Keratinocyte (primary cell): ENCODE measurements at regions not wholly inside any gene's neighbourhood (a gene's known extent, or its start where the extent isn't known, plus 50 kb on each side); places are given as distances from the start of the nearest gene placed in this dataset.

Source experiments
- DNase-seq: peaks from one replicate; pipeline ENCODE4 v3.0.0-alpha.2; 2011; ENCODE audit warnings: low read depth, missing footprints, low spot score
- FAIRE-seq: peaks from 2 replicates; lab custom pipeline; 2011; peaks lifted over from hg19 to GRCh38; lab: Jason Lieb, UNC
- H2AFZ ChIP-seq: 2 replicates; pipeline ENCODE4 v1.6.0; 2012; ENCODE audit warnings: low read length, control low read depth, inconsistent platforms; ENCODE audit not compliant: control insufficient read depth
- H3K27ac ChIP-seq: 2 replicates; pipeline ENCODE4 v1.5.1; 2011; ENCODE audit warnings: low read length; ENCODE audit not compliant: control insufficient read depth, insufficient read depth
- H3K27me3 ChIP-seq: 3 replicates; pipeline ENCODE4 v1.6.0; 2011; ENCODE audit warnings: low read length; ENCODE audit not compliant: control insufficient read depth, insufficient read depth; ENCODE audit errors: extremely low read depth
- H3K36me3 ChIP-seq, 2 experiments: 2 replicates in 1 of 2; 3 replicates in 1 of 2; pipeline ENCODE4 v1.5.1; 2011; ENCODE audit warnings: low read length in 2 of 2, mild to moderate bottlenecking in 1 of 2; ENCODE audit not compliant: control insufficient read depth in 2 of 2, insufficient read depth in 2 of 2; ENCODE audit errors: extremely low read depth in 1 of 2
- H3K4me1 ChIP-seq: 3 replicates; pipeline ENCODE4 v1.5.1; 2011; ENCODE audit warnings: low read length; ENCODE audit not compliant: control insufficient read depth, insufficient read depth; ENCODE audit errors: extremely low read depth
- H3K4me2 ChIP-seq: 3 replicates; pipeline ENCODE4 v1.6.0; 2011; ENCODE audit warnings: low read depth, low read length; ENCODE audit not compliant: control insufficient read depth, insufficient read depth; ENCODE audit errors: extremely low read depth
- H3K4me3 ChIP-seq, 3 experiments: fragments of 200-600 bp in 1 of 3; sonication (generic) in 1 of 3; 2 replicates in 2 of 3; 3 replicates in 1 of 3; pipeline ENCODE4 v1.5.1; 2011 to 2016; ENCODE audit warnings: low read length in 3 of 3, mild to moderate bottlenecking in 3 of 3, control low read depth in 2 of 3, inconsistent platforms in 1 of 3, low read depth in 1 of 3, mixed read lengths in 1 of 3, mixed run types in 1 of 3, moderate library complexity in 1 of 3; ENCODE audit not compliant: control insufficient read depth in 2 of 3, insufficient read depth in 2 of 3; ENCODE audit errors: extremely low read depth in 1 of 3
- H3K79me2 ChIP-seq: 2 replicates; pipeline ENCODE4 v1.6.0; 2012; ENCODE audit warnings: low read length; ENCODE audit not compliant: control insufficient read depth, insufficient read depth
- H3K9ac ChIP-seq: 3 replicates; pipeline ENCODE4 v1.6.0; 2011; ENCODE audit warnings: low read length; ENCODE audit not compliant: control insufficient read depth, insufficient read depth; ENCODE audit errors: extremely low read depth
- H3K9me1 ChIP-seq: 3 replicates; pipeline ENCODE4 v1.6.0; 2011; ENCODE audit warnings: low read length; ENCODE audit not compliant: control insufficient read depth, insufficient read depth; ENCODE audit errors: extremely low read depth
- H3K9me3 ChIP-seq: 2 replicates; pipeline ENCODE4 v1.5.1; 2012; ENCODE audit warnings: low read depth, low read length; ENCODE audit not compliant: control insufficient read depth
- H4K20me1 ChIP-seq: 3 replicates; pipeline ENCODE4 v1.6.0; 2011; ENCODE audit warnings: low read length; ENCODE audit not compliant: control insufficient read depth, insufficient read depth; ENCODE audit errors: extremely low read depth
- EZH2 ChIP-seq: IDR thresholded peaks from one replicate; pipeline ENCODE4 v1.6.1; 2012; ENCODE audit warnings: inconsistent platforms, mild to moderate bottlenecking, low read length, moderate library complexity
- dilution Hi-C: fragments of 300-500 bp; cut with MboI; formaldehyde crosslinking; loops from one replicate; pipeline ENCODE4 v1.7.0; 2020; ENCODE audit warnings: low sequenced_read_pairs; ENCODE audit not compliant: extremely low pct_ligation_motif_present
- TF ChIP-seq, protein P1 (sequence below), 3 experiments: IDR thresholded peaks in 1 of 3; conservative IDR thresholded peaks in 1 of 3; optimal IDR thresholded peaks in 1 of 3; 2 replicates in 2 of 3; 3 replicates in 1 of 3; pipeline versions ENCODE3 to v1.5.1; 2011; ENCODE audit warnings: low read length in 3 of 3, mild to moderate bottlenecking in 3 of 3, moderate library complexity in 2 of 3, control low read depth in 1 of 3, inconsistent platforms in 1 of 3; ENCODE audit not compliant: insufficient read depth in 2 of 3; ENCODE audit errors: extremely low read depth in 1 of 3

- H3K27me3 ChIP-seq, result peaks cover 4% of the 10 kb centered on the region
- no peak for DNase-seq
- dilution Hi-C loops, result no loop called here
These were observed 151.0 kb upstream of the COPS8 start for GRCh38 chr2:236934656-236935055.

DNA sequence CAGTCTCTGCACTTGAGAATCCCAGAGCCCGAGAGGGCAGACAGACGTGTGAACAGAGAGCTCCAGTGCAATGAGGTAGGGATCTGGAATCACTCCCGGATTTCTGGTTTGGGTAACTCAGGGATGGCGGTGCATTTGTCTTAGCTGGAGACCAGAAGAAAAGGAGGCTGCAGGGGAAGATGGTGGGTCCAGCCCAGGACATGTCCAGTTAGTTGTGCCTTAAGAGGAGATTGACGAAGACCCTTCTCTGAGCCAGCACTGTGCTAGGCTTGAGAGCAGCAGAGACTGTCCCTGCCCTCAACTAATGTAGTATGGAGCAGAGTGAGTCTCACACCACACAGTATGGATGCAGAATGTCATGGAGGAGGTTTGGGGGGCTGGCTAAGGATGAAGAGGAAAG, 150.6 kb upstream of the COPS8 start:
- Histone ChIP-seq H2AFZ (no peak overlapping the region), H3K79me2 (no peaks in the 10 kb centered on the region), H3K36me3 (no peaks in the 10 kb centered on the region), H3K9me3 (no peaks in the 10 kb centered on the region), H3K27ac (no peak overlapping the region), H3K9ac (no peak overlapping the region), H4K20me1 (no peaks in the 10 kb centered on the region), H3K4me2 (no peak overlapping the region), H3K9me1 (no peaks in the 10 kb centered on the region), H3K4me1 (no peaks in the 10 kb centered on the region), H3K27me3 (peaks cover 4% of the 10 kb centered on the region), H3K4me3 (no peak overlapping the region)
- TF ChIP-seq, protein P1, sequence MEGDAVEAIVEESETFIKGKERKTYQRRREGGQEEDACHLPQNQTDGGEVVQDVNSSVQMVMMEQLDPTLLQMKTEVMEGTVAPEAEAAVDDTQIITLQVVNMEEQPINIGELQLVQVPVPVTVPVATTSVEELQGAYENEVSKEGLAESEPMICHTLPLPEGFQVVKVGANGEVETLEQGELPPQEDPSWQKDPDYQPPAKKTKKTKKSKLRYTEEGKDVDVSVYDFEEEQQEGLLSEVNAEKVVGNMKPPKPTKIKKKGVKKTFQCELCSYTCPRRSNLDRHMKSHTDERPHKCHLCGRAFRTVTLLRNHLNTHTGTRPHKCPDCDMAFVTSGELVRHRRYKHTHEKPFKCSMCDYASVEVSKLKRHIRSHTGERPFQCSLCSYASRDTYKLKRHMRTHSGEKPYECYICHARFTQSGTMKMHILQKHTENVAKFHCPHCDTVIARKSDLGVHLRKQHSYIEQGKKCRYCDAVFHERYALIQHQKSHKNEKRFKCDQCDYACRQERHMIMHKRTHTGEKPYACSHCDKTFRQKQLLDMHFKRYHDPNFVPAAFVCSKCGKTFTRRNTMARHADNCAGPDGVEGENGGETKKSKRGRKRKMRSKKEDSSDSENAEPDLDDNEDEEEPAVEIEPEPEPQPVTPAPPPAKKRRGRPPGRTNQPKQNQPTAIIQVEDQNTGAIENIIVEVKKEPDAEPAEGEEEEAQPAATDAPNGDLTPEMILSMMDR (optimal IDR thresholded peaks at IDR 0.05 in 1 of 3, IDR thresholded peaks at IDR 0.05 in 1 of 3, conservative IDR thresholded peaks at IDR 0.05 in 1 of 3; ENCODE audit: extremely low read depth in 1 of 3, insufficient read depth in 2 of 3, low read length in 3 of 3), result no peak
- no peak for TF ChIP-seq EZH2
- FAIRE-seq (no peak), DNase-seq (no peak)
- dilution Hi-C loops, result no loop called here

More at GRCh38 chr2:236934656-236935055, 151.0 kb upstream of the COPS8 start:
- H3K27ac ChIP-seq, result no peak overlapping the region
- no peak overlapping the region for H3K4me3 ChIP-seq
- no peaks in the 10 kb centered on the region for H3K79me2 ChIP-seq
- H2AFZ ChIP-seq, result no peak overlapping the region
- no peaks in the 10 kb centered on the region for H3K9me1 ChIP-seq
- no peaks in the 10 kb centered on the region for H3K36me3 ChIP-seq
- H3K9ac ChIP-seq, result no peak overlapping the region
- no peak for TF ChIP-seq EZH2
- TF ChIP-seq, protein P1 (optimal IDR thresholded peaks at IDR 0.05 in 1 of 3, IDR thresholded peaks at IDR 0.05 in 1 of 3, conservative IDR thresholded peaks at IDR 0.05 in 1 of 3; ENCODE audit: extremely low read depth in 1 of 3, insufficient read depth in 2 of 3, low read length in 3 of 3), result no peak
- H3K4me2 ChIP-seq, result no peak overlapping the region
- H3K4me1 ChIP-seq, result no peaks in the 10 kb centered on the region
- no peak for FAIRE-seq
- no peaks in the 10 kb centered on the region for H3K9me3 ChIP-seq
- H4K20me1 ChIP-seq, result no peaks in the 10 kb centered on the region
